Lower leg skin (tissue), 4 donors: ENCODE measurements at regions not wholly inside any gene's neighbourhood (a gene's known extent, or its start where the extent isn't known, plus 50 kb on each side); places are given as distances from the start of the nearest gene placed in this dataset.
"Not testable (repeated sequence)": the region's sequence is repeated elsewhere in the genome, so short reads cannot be mapped to it uniquely, and the experiment has no call there.

Experiments
- DNase-seq, 2 donors: peaks; one replicate each; pipeline ENCODE4 v3.0.0-alpha.2; 2019; ENCODE audit warnings: low spot score in 2 of 2
- H3K4me3 ChIP-seq: fragments of 200-600 bp; sonication (generic); 2 replicates; pipeline ENCODE4 v1.5.1; 2017; ENCODE audit warnings: mild to moderate bottlenecking, low read depth; ENCODE audit not compliant: poor library complexity, severe bottlenecking
- POLR2A ChIP-seq, 2 donors: fragments of 450-650 bp; IDR thresholded peaks; one replicate each; pipeline ENCODE4 v1.6.1; 2016 to 2017; ENCODE audit warnings: antibody characterized with exemption in 2 of 2, mild to moderate bottlenecking in 1 of 2, moderate library complexity in 1 of 2
- WGBS, 2 donors: methylation state at CpG; one replicate each; pipeline ENCODE4 v1.1.5; 2018; 5-methylcytosine and 5-hydroxymethylcytosine counted together
- intact Hi-C: fragments of 100-400 bp; cut with DNase I; formaldehyde crosslinking; loops from one replicate; pipeline ENCODE4 v1.15.0; 2023; ENCODE audit warnings: low total_unique reads
- TF ChIP-seq, protein P1 (sequence below), 3 donors: fragments of 450-650 bp; IDR thresholded peaks; one replicate each; pipeline ENCODE4 v1.5.1; 2016; ENCODE audit warnings: antibody characterized with exemption in 3 of 3, mild to moderate bottlenecking in 3 of 3, moderate library complexity in 2 of 3

DNA sequence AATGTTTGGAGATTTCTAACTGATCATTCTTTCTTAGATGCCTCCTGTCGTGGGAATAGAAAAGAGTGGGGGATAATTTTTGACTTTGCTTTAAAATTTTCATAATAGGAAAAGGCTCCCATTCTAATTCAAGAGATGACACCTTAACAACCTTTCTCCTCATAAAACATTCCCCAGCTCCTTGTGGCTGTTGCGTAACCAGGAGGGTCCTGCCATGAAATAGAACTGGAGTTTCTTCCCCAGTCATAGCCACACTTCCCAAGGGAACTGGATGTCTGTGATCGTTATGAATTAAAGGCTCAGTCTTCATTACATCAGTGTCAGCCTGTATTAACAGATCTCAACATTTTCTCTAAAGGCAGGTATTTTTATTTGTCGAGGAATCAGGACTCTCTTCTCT lies 119.9 kb upstream of the DAP start:
- intact Hi-C loops = no loop called here
- H3K4me3 ChIP-seq = no peak overlapping the region
- WGBS, 2 donors = 63 to 70% methylated on average over 4 of the region's 4 CpGs
- TF ChIP-seq, protein P1, sequence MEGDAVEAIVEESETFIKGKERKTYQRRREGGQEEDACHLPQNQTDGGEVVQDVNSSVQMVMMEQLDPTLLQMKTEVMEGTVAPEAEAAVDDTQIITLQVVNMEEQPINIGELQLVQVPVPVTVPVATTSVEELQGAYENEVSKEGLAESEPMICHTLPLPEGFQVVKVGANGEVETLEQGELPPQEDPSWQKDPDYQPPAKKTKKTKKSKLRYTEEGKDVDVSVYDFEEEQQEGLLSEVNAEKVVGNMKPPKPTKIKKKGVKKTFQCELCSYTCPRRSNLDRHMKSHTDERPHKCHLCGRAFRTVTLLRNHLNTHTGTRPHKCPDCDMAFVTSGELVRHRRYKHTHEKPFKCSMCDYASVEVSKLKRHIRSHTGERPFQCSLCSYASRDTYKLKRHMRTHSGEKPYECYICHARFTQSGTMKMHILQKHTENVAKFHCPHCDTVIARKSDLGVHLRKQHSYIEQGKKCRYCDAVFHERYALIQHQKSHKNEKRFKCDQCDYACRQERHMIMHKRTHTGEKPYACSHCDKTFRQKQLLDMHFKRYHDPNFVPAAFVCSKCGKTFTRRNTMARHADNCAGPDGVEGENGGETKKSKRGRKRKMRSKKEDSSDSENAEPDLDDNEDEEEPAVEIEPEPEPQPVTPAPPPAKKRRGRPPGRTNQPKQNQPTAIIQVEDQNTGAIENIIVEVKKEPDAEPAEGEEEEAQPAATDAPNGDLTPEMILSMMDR (IDR thresholded peaks at IDR 0.05) = no peak
- no peak for TF ChIP-seq POLR2A (IDR thresholded peaks at IDR 0.05)
- DNase-seq = no peak

DNA sequence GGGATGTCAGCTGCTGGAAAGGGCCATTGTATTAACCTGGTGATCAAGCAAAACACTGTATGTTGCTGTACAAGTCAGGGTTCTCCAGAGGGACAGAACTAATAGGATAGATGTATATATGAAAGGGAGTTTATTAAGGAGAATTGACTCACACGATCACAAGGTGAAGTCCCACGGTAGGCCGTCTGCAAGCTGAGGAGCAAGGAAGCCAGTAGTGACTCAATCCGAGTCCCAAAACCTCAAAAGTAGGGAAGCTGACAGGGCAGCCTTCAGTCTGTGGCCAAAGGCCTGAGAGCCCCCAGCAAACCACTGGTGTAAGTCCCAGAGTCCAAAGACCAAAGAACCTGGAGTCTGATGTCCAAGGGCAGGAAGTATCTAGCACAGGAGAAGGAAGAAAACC lies 116.0 kb upstream of the DAP start:
- DNase-seq, H3K4me3 ChIP-seq, intact Hi-C loops: not testable (repeated sequence)
- 80% methylated on average over 4 of the region's 4 CpGs for WGBS, 2 donors

DNA sequence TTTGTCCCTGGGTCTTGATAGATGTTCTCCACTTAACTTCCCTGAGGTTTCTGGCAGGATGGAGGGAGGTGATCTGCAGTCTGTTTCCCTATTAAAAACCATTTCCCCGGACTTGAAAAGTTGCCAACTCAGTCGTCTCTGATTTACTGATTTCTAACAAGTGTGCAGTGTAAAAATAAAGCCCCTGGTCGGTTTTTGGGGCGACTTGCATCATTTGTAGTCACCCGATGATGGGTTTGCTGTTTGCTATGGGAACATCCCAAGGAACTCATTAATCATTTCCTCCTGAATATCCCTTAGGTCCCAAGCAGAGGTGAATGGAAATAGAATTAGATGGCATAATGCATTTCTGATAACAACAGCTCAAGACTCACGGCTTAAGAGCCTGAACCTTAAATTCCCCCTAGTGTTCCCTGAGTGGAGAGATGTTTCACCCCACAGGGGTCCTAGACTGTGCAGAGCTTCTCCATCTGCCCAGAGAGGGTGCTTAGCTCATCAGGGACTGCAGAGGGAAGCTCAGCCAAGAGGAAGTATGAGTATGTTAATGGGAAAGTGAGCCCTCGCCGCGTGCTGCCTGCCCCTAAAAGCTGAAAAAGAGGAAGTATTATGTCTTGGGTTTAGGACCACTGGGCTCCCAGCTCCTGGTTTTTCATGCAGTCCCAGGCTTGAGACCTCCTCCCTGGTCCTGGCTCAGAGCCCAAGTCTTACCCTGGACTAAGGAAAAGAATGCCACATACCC lies 115.1 kb upstream of the DAP start:
- H3K4me3 ChIP-seq = no peak overlapping the region
- intact Hi-C loops = no loop called here
- no peak for TF ChIP-seq POLR2A (IDR thresholded peaks at IDR 0.05)
- TF ChIP-seq, protein P1 (IDR thresholded peaks at IDR 0.05) = no peak
- WGBS, 2 donors = 23 to 32% methylated on average over 9 of the region's 9 CpGs
- no peak for DNase-seq

DNA sequence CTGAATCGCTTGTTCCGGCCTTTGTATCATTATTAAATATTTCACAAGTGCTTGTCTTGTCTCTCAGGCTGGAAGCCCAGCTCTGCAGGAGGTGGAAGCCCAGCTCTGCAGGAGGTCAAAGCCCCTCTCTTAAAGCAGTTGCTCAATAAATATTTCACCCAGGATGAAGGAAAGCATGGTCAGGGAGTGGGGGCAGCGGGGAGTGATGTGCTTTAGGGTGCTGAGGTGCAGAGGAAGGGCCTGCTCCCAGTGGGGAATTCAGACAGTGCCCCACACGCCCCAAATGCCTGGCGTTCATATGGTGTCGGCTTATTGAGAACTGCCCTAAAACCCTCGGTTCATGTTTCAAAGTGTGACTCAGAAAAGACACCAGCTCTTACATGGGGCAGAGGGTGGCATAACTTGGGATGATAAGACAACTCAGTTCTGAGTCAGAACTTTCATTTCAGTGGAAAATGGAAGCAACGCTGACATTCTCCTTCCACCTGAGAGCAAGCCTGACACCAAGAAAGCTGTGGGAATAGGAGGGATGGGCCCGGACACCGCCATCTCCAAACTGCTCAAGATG lies 114.3 kb upstream of the DAP start:
- no peak for DNase-seq
- intact Hi-C loops = no loop called here
- TF ChIP-seq, protein P1 (IDR thresholded peaks at IDR 0.05) = no peak
- TF ChIP-seq POLR2A (IDR thresholded peaks at IDR 0.05) = no peak
- H3K4me3 ChIP-seq = no peak overlapping the region
- WGBS, 2 donors = 88 to 90% methylated on average over 10 of the region's 10 CpGs

DNA sequence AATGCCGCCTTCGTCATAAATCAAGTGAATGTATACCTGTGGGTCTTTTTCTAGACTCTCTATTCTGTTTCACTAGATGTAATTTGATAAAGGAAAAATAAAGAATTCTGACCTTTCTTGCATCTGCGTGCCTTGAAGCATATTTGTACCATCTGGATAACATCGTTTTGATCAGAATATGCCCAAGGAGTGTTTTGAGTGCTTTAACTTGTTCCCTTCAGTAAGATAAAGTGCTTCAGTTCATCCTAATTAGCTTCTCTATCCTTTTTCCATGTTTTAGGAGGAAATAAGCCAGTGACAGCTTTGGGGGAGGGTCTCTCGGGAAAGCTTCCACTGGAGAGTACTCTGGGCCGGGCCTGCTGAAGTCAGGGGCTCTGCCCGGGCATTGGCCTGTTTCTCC lies 113.5 kb upstream of the DAP start:
- DNase-seq = no peak
- no peak overlapping the region for H3K4me3 ChIP-seq
- 70 to 83% methylated on average over 7 of the region's 7 CpGs for WGBS, 2 donors
- intact Hi-C loops = no loop called here
- TF ChIP-seq, protein P1 (IDR thresholded peaks at IDR 0.05) = no peak
- TF ChIP-seq POLR2A (IDR thresholded peaks at IDR 0.05) = no peak

DNA sequence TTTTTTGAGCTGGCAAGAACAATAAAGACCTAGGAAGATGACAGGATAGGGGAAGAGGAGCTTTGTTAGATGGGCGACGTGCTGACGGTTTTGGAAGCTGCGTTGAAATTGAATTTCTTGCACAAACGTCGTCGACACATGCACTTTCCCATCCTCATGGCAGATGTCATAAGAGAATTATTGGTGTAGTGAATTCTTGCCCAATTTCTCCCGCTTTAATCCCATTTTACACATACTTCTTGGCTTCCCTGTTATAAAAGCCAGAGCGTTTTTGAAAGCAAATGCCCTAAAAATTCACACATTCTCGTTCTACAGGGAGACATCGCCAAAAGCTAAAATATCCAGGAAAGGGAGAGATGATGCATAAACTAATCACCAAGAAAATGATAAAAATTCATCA lies 109.8 kb upstream of the DAP start:
- TF ChIP-seq, protein P1 (IDR thresholded peaks at IDR 0.05) = no peak
- no peak for TF ChIP-seq POLR2A (IDR thresholded peaks at IDR 0.05)
- DNase-seq = no peak
- intact Hi-C loops = no loop called here
- no peak overlapping the region for H3K4me3 ChIP-seq
- 75 to 85% methylated on average over 11 of the region's 11 CpGs for WGBS, 2 donors
